ENCODE measurements at regions not wholly inside any gene's neighbourhood (a gene's known extent, or its start where the extent isn't known, plus 50 kb on each side); places are given as distances from the start of the nearest gene placed in this dataset.

DNA sequence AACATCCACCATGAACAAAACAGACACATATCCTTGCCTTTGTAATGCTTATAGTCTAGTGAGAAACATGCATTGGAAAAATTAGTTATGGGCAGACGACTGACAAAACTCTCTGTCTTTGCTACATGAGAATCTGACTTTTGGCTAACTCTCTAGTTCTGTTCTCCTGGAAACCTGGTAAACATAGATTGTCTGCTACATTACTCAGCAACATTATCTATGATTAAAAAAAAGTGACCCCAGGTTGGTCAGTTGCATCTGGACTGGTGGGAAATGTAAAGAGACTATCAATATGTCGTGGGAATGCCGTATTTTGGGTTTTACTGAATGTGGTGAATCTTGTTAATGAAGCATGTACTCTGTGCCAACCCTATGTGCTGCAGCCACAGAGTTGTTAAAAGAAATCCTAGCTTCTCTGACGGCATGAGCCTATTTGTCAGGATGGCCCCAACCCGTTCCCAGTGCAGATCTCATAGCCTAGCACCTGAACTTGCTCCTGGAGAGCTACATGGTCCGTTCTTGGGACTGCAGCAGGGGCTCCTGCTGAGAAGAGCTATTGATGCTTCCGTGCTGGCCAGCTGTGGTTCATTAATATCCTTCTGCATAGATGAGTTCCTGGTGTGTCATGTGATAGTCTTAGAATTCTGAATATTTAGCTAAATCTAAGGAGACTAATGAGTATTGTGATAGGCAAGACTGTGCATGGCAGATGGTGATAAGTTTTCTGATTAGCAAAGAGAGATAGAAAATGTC, 311.7 kb upstream of the ZNF717 start:
- TF ChIP-seq, protein P1, sequence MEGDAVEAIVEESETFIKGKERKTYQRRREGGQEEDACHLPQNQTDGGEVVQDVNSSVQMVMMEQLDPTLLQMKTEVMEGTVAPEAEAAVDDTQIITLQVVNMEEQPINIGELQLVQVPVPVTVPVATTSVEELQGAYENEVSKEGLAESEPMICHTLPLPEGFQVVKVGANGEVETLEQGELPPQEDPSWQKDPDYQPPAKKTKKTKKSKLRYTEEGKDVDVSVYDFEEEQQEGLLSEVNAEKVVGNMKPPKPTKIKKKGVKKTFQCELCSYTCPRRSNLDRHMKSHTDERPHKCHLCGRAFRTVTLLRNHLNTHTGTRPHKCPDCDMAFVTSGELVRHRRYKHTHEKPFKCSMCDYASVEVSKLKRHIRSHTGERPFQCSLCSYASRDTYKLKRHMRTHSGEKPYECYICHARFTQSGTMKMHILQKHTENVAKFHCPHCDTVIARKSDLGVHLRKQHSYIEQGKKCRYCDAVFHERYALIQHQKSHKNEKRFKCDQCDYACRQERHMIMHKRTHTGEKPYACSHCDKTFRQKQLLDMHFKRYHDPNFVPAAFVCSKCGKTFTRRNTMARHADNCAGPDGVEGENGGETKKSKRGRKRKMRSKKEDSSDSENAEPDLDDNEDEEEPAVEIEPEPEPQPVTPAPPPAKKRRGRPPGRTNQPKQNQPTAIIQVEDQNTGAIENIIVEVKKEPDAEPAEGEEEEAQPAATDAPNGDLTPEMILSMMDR (IDR thresholded peaks at IDR 0.05): no peak
- TF ChIP-seq EZH2 (IDR thresholded peaks at IDR 0.05; ENCODE audit: borderline replicate concordance, insufficient read depth, low read depth, low read length, poor library complexity, severe bottlenecking): no peak
